LNCaP clone FGC (cell line): ENCODE measurements at regions not wholly inside any gene's neighbourhood (a gene's known extent, or its start where the extent isn't known, plus 50 kb on each side); places are given as distances from the start of the nearest gene placed in this dataset.

Experiments
- DNase-seq: peaks from one replicate; pipeline ENCODE4 v3.0.0-alpha.2; 2011; ENCODE audit warnings: low read depth
- H3K4me3 ChIP-seq: 2 replicates; pipeline ENCODE4 v1.5.1; 2011; ENCODE audit warnings: mild to moderate bottlenecking, low read depth, low read length, control low read depth
- CTCF ChIP-seq: IDR thresholded peaks from 2 replicates; pipeline ENCODE4 v1.5.1; 2012; ENCODE audit warnings: mild to moderate bottlenecking; ENCODE audit not compliant: control insufficient read depth, insufficient read depth; ENCODE audit errors: extremely low read depth

- no peak for DNase-seq
- H3K4me3 ChIP-seq, result no peak overlapping the region
- TF ChIP-seq CTCF, result no peak
These were observed 106.8 kb upstream of the FST start for GRCh38 chr5:53373451-53374158.

GRCh38 chr5:53376853-53377252 is 103.6 kb upstream of the FST start:
- no peak for TF ChIP-seq CTCF
- DNase-seq, result no peak
- H3K4me3 ChIP-seq, result no peak overlapping the region

- no peak for TF ChIP-seq CTCF
- no peak for DNase-seq
- H3K4me3 ChIP-seq, result no peak overlapping the region
These were observed 102.2 kb upstream of the FST start for GRCh38 chr5:53378190-53378589.

- TF ChIP-seq CTCF, result no peak
- H3K4me3 ChIP-seq, result no peak overlapping the region
- no peak for DNase-seq
These were observed 101.7 kb upstream of the FST start for GRCh38 chr5:53378590-53379247.

GRCh38 chr5:53386341-53386740 is 94.1 kb upstream of the FST start:
- no peak overlapping the region for H3K4me3 ChIP-seq
- TF ChIP-seq CTCF, result no peak
- no peak for DNase-seq

GRCh38 chr5:53389093-53389492 is 91.3 kb upstream of the FST start:
- DNase-seq, result no peak
- H3K4me3 ChIP-seq, result no peak overlapping the region
- TF ChIP-seq CTCF, result no peak
